Mucosa of descending colon (tissue), 3 donors: ENCODE measurements at regions not wholly inside any gene's neighbourhood (a gene's known extent, or its start where the extent isn't known, plus 50 kb on each side); places are given as distances from the start of the nearest gene placed in this dataset.

Experiments
- ATAC-seq: fragments of 200-7000 bp; cut with Tn5 transposase; one replicate; pipeline ENCODE4 v1.9.1; 2020; ENCODE audit warnings: mild to moderate bottlenecking, moderate library complexity
- DNase-seq, 3 donors: peaks; one replicate each; pipeline ENCODE4 v3.0.0-alpha.2; 2020
- H3K36me3 ChIP-seq: fragments of 200-600 bp; one replicate; pipeline ENCODE4 v1.8.0; 2021; ENCODE audit warnings: low read depth, mild to moderate bottlenecking
- H3K4me1 ChIP-seq: fragments of 200-600 bp; one replicate; pipeline ENCODE4 v1.8.0; 2021; ENCODE audit warnings: low read depth, mild to moderate bottlenecking
- H3K4me3 ChIP-seq: fragments of 200-600 bp; one replicate; pipeline ENCODE4 v1.8.0; 2021; ENCODE audit warnings: mild to moderate bottlenecking
- H3K9me3 ChIP-seq: fragments of 200-600 bp; one replicate; pipeline ENCODE4 v1.8.0; 2021; ENCODE audit warnings: mild to moderate bottlenecking
- intact Hi-C, 2 donors: fragments of 100-400 bp; cut with DNase I in 1 of 2; cut with micrococcal nuclease in 1 of 2; formaldehyde crosslinking; loops; one replicate each; pipeline versions ENCODE4 v1.11.0 to v1.11.1; 2022; cut with DNase I, micrococcal nuclease
- TF ChIP-seq, protein P1 (sequence below): fragments of 200-600 bp; IDR thresholded peaks from one replicate; pipeline ENCODE4 v1.8.0; 2022; ENCODE audit warnings: antibody characterized with exemption, mild to moderate bottlenecking
- donor health status: DM: no; HTN: no; CAD: no; lungs with moderate emphysema.
- donor health status: DM: no; HTN: no; CAD: no.
- donor health status: DM: no; HTN: yes; CAD: no.

DNA sequence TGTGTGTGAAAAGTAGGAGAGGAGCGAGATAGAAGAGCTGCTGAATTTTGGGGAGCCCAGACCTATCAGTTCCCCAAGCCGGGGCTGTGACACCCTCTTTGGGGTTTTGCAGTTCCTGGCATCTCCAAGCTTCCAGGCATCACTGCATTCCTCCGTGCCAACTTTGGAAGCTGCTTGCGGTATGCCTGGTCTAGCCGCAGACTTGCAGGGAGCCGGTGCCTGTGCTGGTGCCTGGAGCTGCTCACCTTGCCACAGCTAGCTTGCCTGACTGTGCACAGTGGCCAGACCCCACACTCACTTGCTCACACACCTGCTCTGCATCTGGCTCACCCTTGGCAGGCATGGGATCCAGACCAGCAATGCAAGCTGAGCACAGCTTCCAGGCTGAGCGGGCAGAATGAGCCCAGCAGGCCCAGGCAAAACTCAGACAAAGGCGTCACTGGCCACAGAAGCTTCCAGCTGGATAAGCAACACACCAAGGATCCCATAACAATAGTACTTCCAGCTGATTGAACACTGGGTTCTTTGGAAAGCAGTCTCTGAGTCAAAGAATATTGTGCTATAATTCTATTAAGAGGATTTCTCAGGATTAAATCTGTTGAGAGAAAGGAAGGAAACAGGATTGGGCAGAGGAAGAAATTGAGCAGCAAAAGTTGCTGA, 390.9 kb downstream of the TEX13C start:
- Histone ChIP-seq H3K36me3 (no peaks in the 10 kb centered on the region), H3K4me3 (no peak overlapping the region), H3K9me3 (no peaks in the 10 kb centered on the region), H3K4me1 (no peaks in the 10 kb centered on the region)
- ATAC-seq, result no peak
- intact Hi-C loops, result no loop called here
- TF ChIP-seq, protein P1, sequence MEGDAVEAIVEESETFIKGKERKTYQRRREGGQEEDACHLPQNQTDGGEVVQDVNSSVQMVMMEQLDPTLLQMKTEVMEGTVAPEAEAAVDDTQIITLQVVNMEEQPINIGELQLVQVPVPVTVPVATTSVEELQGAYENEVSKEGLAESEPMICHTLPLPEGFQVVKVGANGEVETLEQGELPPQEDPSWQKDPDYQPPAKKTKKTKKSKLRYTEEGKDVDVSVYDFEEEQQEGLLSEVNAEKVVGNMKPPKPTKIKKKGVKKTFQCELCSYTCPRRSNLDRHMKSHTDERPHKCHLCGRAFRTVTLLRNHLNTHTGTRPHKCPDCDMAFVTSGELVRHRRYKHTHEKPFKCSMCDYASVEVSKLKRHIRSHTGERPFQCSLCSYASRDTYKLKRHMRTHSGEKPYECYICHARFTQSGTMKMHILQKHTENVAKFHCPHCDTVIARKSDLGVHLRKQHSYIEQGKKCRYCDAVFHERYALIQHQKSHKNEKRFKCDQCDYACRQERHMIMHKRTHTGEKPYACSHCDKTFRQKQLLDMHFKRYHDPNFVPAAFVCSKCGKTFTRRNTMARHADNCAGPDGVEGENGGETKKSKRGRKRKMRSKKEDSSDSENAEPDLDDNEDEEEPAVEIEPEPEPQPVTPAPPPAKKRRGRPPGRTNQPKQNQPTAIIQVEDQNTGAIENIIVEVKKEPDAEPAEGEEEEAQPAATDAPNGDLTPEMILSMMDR, result no peak
- no peak for DNase-seq

DNA sequence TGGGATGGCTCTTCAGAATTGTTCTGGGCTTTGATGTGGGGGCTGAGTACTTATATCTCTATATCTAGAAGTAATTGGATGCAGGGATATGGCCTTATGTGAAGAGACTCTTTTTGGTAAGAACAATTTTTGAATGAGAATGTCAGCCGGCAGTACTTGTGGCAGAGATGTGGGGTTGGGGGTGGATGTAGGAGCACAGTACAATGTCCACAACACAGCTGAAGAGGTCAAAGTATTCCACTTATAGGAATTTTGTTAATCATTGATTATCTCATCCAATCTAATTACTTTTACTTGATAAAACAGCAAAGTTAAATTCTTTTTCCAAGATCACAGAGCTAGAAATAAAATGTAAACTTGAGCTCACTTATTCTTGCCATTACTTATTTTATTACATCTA, 391.4 kb downstream of the TEX13C start:
- DNase-seq, result no peak

DNA sequence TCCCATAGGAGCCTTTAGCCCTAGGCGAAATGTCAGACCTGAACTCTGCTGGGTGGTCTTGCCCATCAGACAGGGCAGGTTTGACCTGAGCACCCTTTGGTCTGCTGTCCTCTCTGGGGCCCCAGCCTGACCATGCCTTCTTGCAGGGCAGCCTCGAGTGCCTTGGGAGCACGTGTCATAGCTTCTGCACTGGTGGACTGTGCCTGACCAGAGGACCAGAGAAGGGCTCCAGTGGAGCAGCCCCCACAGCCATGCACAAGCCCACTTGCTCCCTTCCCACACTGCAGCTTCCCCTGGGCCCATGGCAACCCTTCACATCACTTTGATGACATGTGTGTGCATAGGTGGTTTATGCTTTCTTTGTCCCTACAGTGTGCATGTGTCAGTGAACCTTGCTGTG, 394.0 kb downstream of the TEX13C start:
- ATAC-seq (no peak), DNase-seq (no peak)
- TF ChIP-seq, protein P1, result no peak
- intact Hi-C loops, result no loop called here
- Histone ChIP-seq H3K9me3 (no peaks in the 10 kb centered on the region), H3K4me1 (no peaks in the 10 kb centered on the region), H3K4me3 (no peak overlapping the region), H3K36me3 (no peaks in the 10 kb centered on the region)

More for the DNA sequence above, 391.4 kb downstream of the TEX13C start:
- Histone ChIP-seq H3K9me3 (no peaks in the 10 kb centered on the region), H3K36me3 (no peaks in the 10 kb centered on the region), H3K4me3 (no peak overlapping the region), H3K4me1 (no peaks in the 10 kb centered on the region)
- ATAC-seq, result no peak
- TF ChIP-seq, protein P1, result no peak
- intact Hi-C loops, result no loop called here

DNA sequence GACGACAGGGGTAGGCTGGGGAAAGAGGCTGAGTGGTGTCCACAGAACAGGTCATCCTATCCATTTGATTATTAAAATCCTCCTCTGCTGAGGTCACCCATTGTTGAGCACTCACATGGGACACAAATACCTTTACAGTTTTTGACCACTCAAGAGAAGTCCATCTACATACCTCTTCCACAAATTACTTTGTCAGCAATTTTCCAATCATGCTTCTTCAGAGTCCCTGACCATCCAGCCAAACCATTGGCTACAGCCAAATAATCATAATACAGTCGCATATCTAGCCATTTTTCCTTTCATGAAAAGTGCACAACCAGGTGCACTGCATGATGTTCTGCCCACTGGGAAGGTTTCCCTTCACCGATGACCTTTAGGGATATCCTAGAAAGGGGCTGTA, 407.4 kb downstream of the TEX13C start:
- DNase-seq, result no peak
- no peak for ATAC-seq
- H3K9me3 ChIP-seq, result no peaks in the 10 kb centered on the region
- H3K36me3 ChIP-seq, result no peaks in the 10 kb centered on the region
- intact Hi-C loops, result no loop called here
- TF ChIP-seq, protein P1, result no peak
- H3K4me3 ChIP-seq, result no peak overlapping the region
- H3K4me1 ChIP-seq, result no peaks in the 10 kb centered on the region

DNA sequence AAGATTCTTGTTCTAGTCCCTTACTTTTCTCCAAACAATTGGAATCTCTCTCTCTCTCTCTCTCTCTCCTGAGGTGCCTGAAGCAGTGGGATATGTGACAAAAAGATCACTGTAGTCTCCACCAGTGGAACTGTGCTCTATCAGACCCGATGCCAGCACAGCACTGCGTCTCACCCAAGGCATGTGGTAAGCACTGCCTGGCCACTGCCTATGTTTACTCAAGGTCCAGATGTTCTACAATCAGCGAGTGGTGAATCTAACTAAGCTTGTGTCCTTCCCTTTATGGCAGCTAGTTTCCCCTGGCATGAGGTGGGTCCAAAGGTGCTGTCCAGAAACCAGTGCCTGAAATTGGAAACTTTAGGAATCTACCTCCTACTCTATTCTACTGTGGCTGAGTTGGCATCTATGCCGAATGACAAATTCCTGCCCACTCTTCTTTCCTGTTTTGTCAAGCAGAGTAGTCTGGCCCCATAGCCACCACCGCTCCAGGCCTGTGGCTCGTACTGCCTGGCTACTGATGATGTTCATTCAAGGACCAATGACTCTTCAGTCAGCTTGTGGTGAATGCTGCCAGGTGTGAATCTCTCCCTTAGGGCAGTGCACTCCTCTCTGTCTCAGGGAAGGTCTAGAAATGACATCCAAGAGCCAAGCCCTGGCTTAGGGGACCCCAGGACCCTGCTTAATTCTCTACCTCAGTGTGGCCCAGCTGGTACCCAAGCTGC, 416.5 kb downstream of the TEX13C start:
- DNase-seq, result no peak
- H3K4me1 ChIP-seq, result no peaks in the 10 kb centered on the region
- no peaks in the 10 kb centered on the region for H3K9me3 ChIP-seq
- no peaks in the 10 kb centered on the region for H3K36me3 ChIP-seq
- TF ChIP-seq, protein P1, result no peak
- intact Hi-C loops, result no loop called here
- no peak for ATAC-seq
- no peak overlapping the region for H3K4me3 ChIP-seq
